Type B pancreatic cell (in vitro differentiated cells): ENCODE measurements at regions not wholly inside any gene's neighbourhood (a gene's known extent, or its start where the extent isn't known, plus 50 kb on each side); places are given as distances from the start of the nearest gene placed in this dataset.
"Not testable (repeated sequence)": the region's sequence is repeated elsewhere in the genome, so short reads cannot be mapped to it uniquely, and the experiment has no call there.

ENCODE experiments used
- DNase-seq: peaks from one replicate; pipeline ENCODE4 v3.0.0; 2021; ENCODE audit warnings: mixed read lengths; ENCODE audit not compliant: unreplicated experiment; ENCODE audit errors: extremely low spot score
- H3K27ac Mint-ChIP-seq: 2 replicates; pipeline ENCODE4 v1.8.0; 2021; ENCODE audit warnings: mild to moderate bottlenecking, mixed read lengths
- H3K27me3 Mint-ChIP-seq: 2 replicates; pipeline ENCODE4 v1.8.0; 2021; ENCODE audit warnings: mixed read lengths
- H3K36me3 Mint-ChIP-seq: 2 replicates; pipeline ENCODE4 v1.8.0; 2021; ENCODE audit warnings: mixed read lengths
- H3K4me1 Mint-ChIP-seq: one replicate; pipeline ENCODE4 v1.8.0; 2021; ENCODE audit warnings: mixed read lengths; ENCODE audit not compliant: unreplicated experiment
- H3K4me3 Mint-ChIP-seq: 2 replicates; pipeline ENCODE4 v1.8.0; 2021; ENCODE audit warnings: mild to moderate bottlenecking, mixed read lengths
- H3K9me3 Mint-ChIP-seq: 2 replicates; pipeline ENCODE4 v1.8.0; 2021; ENCODE audit warnings: mixed read lengths
- CTCF ChIP-seq: fragments of 200-600 bp; sonication (generic); conservative IDR thresholded peaks from 2 replicates; pipeline ENCODE4 v1.5.0; 2021; ENCODE audit warnings: antibody characterized with exemption, mild to moderate bottlenecking

GRCh38 chr10:65791979-65792378 is 1133.9 kb upstream of the LRRTM3 start:
- Mint-ChIP-seq H3K27me3 (no peaks in the 10 kb centered on the region), H3K4me3 (no peak overlapping the region), H3K36me3 (no peaks in the 10 kb centered on the region), H3K27ac (no peak overlapping the region), H3K4me1 (no peaks in the 10 kb centered on the region), H3K9me3 (peaks cover 9% of the 10 kb centered on the region)
- DNase-seq = no peak
- TF ChIP-seq CTCF = no peak

GRCh38 chr10:65793738-65794425 is 1132.0 kb upstream of the LRRTM3 start:
- DNase-seq = no peak
- Mint-ChIP-seq H3K9me3 (peaks cover 9% of the 10 kb centered on the region), H3K27ac (no peak overlapping the region), H3K4me1 (no peaks in the 10 kb centered on the region), H3K36me3 (no peaks in the 10 kb centered on the region), H3K27me3 (no peaks in the 10 kb centered on the region), H3K4me3 (no peak overlapping the region)
- TF ChIP-seq CTCF = no peak

- H3K27me3 Mint-ChIP-seq, H3K4me3 Mint-ChIP-seq, H3K9me3 Mint-ChIP-seq, H3K27ac Mint-ChIP-seq, H3K36me3 Mint-ChIP-seq, H3K4me1 Mint-ChIP-seq, DNase-seq: not testable (repeated sequence)
Observed at GRCh38 chr10:65794861-65795260, 1131.0 kb upstream of the LRRTM3 start.

GRCh38 chr10:65796472-65796871 is 1129.4 kb upstream of the LRRTM3 start:
- H3K36me3 Mint-ChIP-seq = no peaks in the 10 kb centered on the region
- no peak overlapping the region for H3K4me3 Mint-ChIP-seq
- no peak for TF ChIP-seq CTCF
- no peak for DNase-seq
- no peaks in the 10 kb centered on the region for H3K4me1 Mint-ChIP-seq
- no peak overlapping the region for H3K27ac Mint-ChIP-seq
- peaks cover 5% of the 10 kb centered on the region for H3K9me3 Mint-ChIP-seq
- no peaks in the 10 kb centered on the region for H3K27me3 Mint-ChIP-seq

GRCh38 chr10:65798133-65798532 is 1127.7 kb upstream of the LRRTM3 start:
- Mint-ChIP-seq H3K4me3 (no peak overlapping the region), H3K36me3 (no peaks in the 10 kb centered on the region), H3K27me3 (no peaks in the 10 kb centered on the region), H3K27ac (no peak overlapping the region), H3K4me1 (no peaks in the 10 kb centered on the region), H3K9me3 (peaks cover 5% of the 10 kb centered on the region)
- no peak for DNase-seq
- no peak for TF ChIP-seq CTCF

GRCh38 chr10:65802391-65802790 is 1123.4 kb upstream of the LRRTM3 start:
- H3K36me3 Mint-ChIP-seq = no peaks in the 10 kb centered on the region
- H3K9me3 Mint-ChIP-seq = no peaks in the 10 kb centered on the region
- no peak for DNase-seq
- no peaks in the 10 kb centered on the region for H3K27me3 Mint-ChIP-seq
- no peak overlapping the region for H3K27ac Mint-ChIP-seq
- no peak for TF ChIP-seq CTCF
- H3K4me1 Mint-ChIP-seq = no peaks in the 10 kb centered on the region
- no peak overlapping the region for H3K4me3 Mint-ChIP-seq
